ENCODE measurements at regions not wholly inside any gene's neighbourhood (a gene's known extent, or its start where the extent isn't known, plus 50 kb on each side); places are given as distances from the start of the nearest gene placed in this dataset.
"Not testable (repeated sequence)": the region's sequence is repeated elsewhere in the genome, so short reads cannot be mapped to it uniquely, and the experiment has no call there.

GRCh38 chr14:44385296-44385695 lies 121.8 kb downstream of the FSCB start:
- DNase-seq, result not testable (repeated sequence)

- not testable (repeated sequence) for DNase-seq
These were observed 122.3 kb downstream of the FSCB start for GRCh38 chr14:44384601-44385293.

- DNase-seq, result no peak
These were observed 123.0 kb downstream of the FSCB start for GRCh38 chr14:44384093-44384492.

- DNase-seq, result no peak
These were observed 123.4 kb downstream of the FSCB start for GRCh38 chr14:44383636-44384035.

- DNase-seq, result no peak
These were observed 127.6 kb downstream of the FSCB start for GRCh38 chr14:44379292-44379977.

- DNase-seq, result no peak
These were observed 132.2 kb downstream of the FSCB start for GRCh38 chr14:44374906-44375305.

- no peak for DNase-seq
These were observed 134.1 kb downstream of the FSCB start for GRCh38 chr14:44372807-44373489.

- no peak for DNase-seq
These were observed 134.9 kb downstream of the FSCB start for GRCh38 chr14:44372231-44372630.

GRCh38 chr14:44370727-44371126 lies 136.4 kb downstream of the FSCB start:
- no peak for DNase-seq

GRCh38 chr14:44369401-44370123 lies 137.5 kb downstream of the FSCB start:
- DNase-seq, result no peak

- DNase-seq, result no peak
These were observed 146.0 kb downstream of the FSCB start for GRCh38 chr14:44361083-44361482.

GRCh38 chr14:44353805-44354204 lies 153.3 kb downstream of the FSCB start:
- no peak for DNase-seq

- no peak for DNase-seq
These were observed 154.9 kb downstream of the FSCB start for GRCh38 chr14:44352201-44352600.

- no peak for DNase-seq
These were observed 159.8 kb downstream of the FSCB start for GRCh38 chr14:44347316-44347715.

- DNase-seq, result no peak
These were observed 166.0 kb downstream of the FSCB start for GRCh38 chr14:44341116-44341515.

- no peak for DNase-seq
These were observed 167.2 kb downstream of the FSCB start for GRCh38 chr14:44339862-44340261.

- no peak for DNase-seq
These were observed 167.9 kb downstream of the FSCB start for GRCh38 chr14:44339231-44339630.

GRCh38 chr14:44317441-44317746 lies 189.7 kb downstream of the FSCB start:
- DNase-seq, result no peak

- DNase-seq, result peak; percentile 3
These were observed 190.2 kb downstream of the FSCB start for GRCh38 chr14:44316647-44317440.

GRCh38 chr14:44309331-44309730 lies 197.8 kb downstream of the FSCB start:
- no peak for DNase-seq

GRCh38 chr14:44300916-44301315 lies 206.2 kb downstream of the FSCB start:
- DNase-seq, result no peak

- DNase-seq, result no peak
These were observed 209.6 kb downstream of the FSCB start for GRCh38 chr14:44297437-44297836.
